Endothelial cell of umbilical vein (primary cell): ENCODE measurements at regions not wholly inside any gene's neighbourhood (a gene's known extent, or its start where the extent isn't known, plus 50 kb on each side); places are given as distances from the start of the nearest gene placed in this dataset.

Experiments
- BruUV-seq: library from RNA; stranded (reverse); fragments of 400-500 nt; replicated peaks from 2 replicates; lab custom pipeline; 2021; lab: Mats Ljungman, UMichigan
- CTCF ChIA-PET: fragments of 300-600, 350-600 bp; sonication (Branson Sonifier 250); formaldehyde crosslinking; loops from one replicate; lab custom pipeline; 2021; ENCODE audit warnings: antibody characterized with exemption, inconsistent platforms; lab: Charles Lee
- POLR2A ChIA-PET: fragments of 300-600, 350-600 bp; sonication (Branson Sonifier 250); formaldehyde crosslinking; loops from one replicate; lab custom pipeline; 2021; ENCODE audit warnings: antibody characterized with exemption, inconsistent platforms; lab: Charles Lee
- DNase-seq: peaks from one replicate; pipeline ENCODE4 v3.0.0-alpha.2; 2011; ENCODE audit warnings: low read depth, low spot score
- FAIRE-seq: peaks from 2 replicates; lab custom pipeline; 2011; peaks lifted over from hg19 to GRCh38; lab: Jason Lieb, UNC
- H2AFZ ChIP-seq: 2 replicates; pipeline ENCODE4 v1.6.0; 2012; ENCODE audit warnings: low read depth, low read length, control low read depth, inconsistent platforms
- H3K27ac ChIP-seq: 2 replicates; pipeline ENCODE4 v1.5.1; 2011; ENCODE audit warnings: low read depth, mild to moderate bottlenecking, control low read depth, low read length, moderate library complexity; ENCODE audit not compliant: insufficient read depth
- H3K27me3 ChIP-seq, 2 experiments: 2 replicates each; pipeline versions ENCODE4 v1.6.0 to v1.6.1; 2011; ENCODE audit warnings: low read length in 2 of 2, mixed read lengths in 1 of 2; ENCODE audit not compliant: control insufficient read depth in 2 of 2, insufficient read depth in 2 of 2
- H3K36me3 ChIP-seq, 2 experiments: 2 replicates in 1 of 2; 3 replicates in 1 of 2; pipeline ENCODE4 v1.5.1; 2011; ENCODE audit warnings: low read length in 2 of 2, mild to moderate bottlenecking in 1 of 2, moderate library complexity in 1 of 2; ENCODE audit not compliant: control insufficient read depth in 2 of 2, insufficient read depth in 2 of 2; ENCODE audit errors: extremely low read depth in 1 of 2
- H3K4me1 ChIP-seq: 3 replicates; pipeline ENCODE4 v1.5.1; 2011; ENCODE audit warnings: mild to moderate bottlenecking, low read length; ENCODE audit not compliant: control insufficient read depth, insufficient read depth; ENCODE audit errors: extremely low read depth
- H3K4me2 ChIP-seq: 2 replicates; pipeline ENCODE4 v1.6.1; 2011; ENCODE audit warnings: low read length, control low read depth, mixed read lengths; ENCODE audit not compliant: insufficient read depth
- H3K4me3 ChIP-seq, 3 experiments: fragments of 200-600 bp in 1 of 3; sonication (generic), shearing (Covaris generic) in 1 of 3; replicated peaks in 1 of 3; 2 replicates each; pipeline ENCODE4 v1.5.1; 2011 to 2016; ENCODE audit warnings: control low read depth in 3 of 3, low read length in 3 of 3, mild to moderate bottlenecking in 2 of 3, inconsistent platforms in 1 of 3, low read depth in 1 of 3, moderate library complexity in 1 of 3; ENCODE audit not compliant: insufficient read depth in 1 of 3
- H3K79me2 ChIP-seq: 2 replicates; pipeline ENCODE4 v1.6.0; 2012; ENCODE audit warnings: low read length, inconsistent platforms; ENCODE audit not compliant: control insufficient read depth, insufficient read depth
- H3K9ac ChIP-seq: replicated peaks from 2 replicates; pipeline ENCODE3; 2011; ENCODE audit warnings: low read length, control low read depth; ENCODE audit not compliant: insufficient read depth; ENCODE audit errors: extremely low read depth
- H3K9me1 ChIP-seq: replicated peaks from 3 replicates; pipeline ENCODE4 v1.6.0; 2011; ENCODE audit warnings: mild to moderate bottlenecking, low read length; ENCODE audit not compliant: control insufficient read depth, insufficient read depth; ENCODE audit errors: extremely low read depth
- H3K9me3 ChIP-seq: replicated peaks from 2 replicates; pipeline ENCODE4 v1.5.1; 2012; ENCODE audit warnings: low read length, inconsistent platforms; ENCODE audit not compliant: control insufficient read depth, insufficient read depth
- H4K20me1 ChIP-seq: replicated peaks from 2 replicates; pipeline ENCODE3; 2011; ENCODE audit warnings: mild to moderate bottlenecking, low read length; ENCODE audit not compliant: control insufficient read depth, insufficient read depth; ENCODE audit errors: extremely low read depth
- CTCF ChIP-seq, 2 donors: IDR thresholded peaks; 1 replicate in 1 of 2; 2 replicates in 1 of 2; pipeline ENCODE4 v1.5.1; 2011; ENCODE audit warnings: low read length in 2 of 2, mild to moderate bottlenecking in 2 of 2, moderate library complexity in 2 of 2, control low read depth in 1 of 2, inconsistent platforms in 1 of 2, low read depth in 1 of 2; ENCODE audit not compliant: insufficient read depth in 1 of 2; ENCODE audit errors: extremely low read depth in 1 of 2
- EZH2 ChIP-seq: IDR thresholded peaks from 2 replicates; pipeline ENCODE4 v1.6.1; 2012; ENCODE audit warnings: borderline replicate concordance, low read depth, mild to moderate bottlenecking, moderate library complexity, low read length, inconsistent platforms; ENCODE audit not compliant: severe bottlenecking
- FOS ChIP-seq: IDR thresholded peaks from 2 replicates; pipeline ENCODE4 v1.6.1; 2011; ENCODE audit warnings: mild to moderate bottlenecking, low read length, moderate library complexity, borderline replicate concordance; ENCODE audit not compliant: insufficient read depth
- GATA2 ChIP-seq: IDR thresholded peaks from 2 replicates; pipeline ENCODE4 v1.7.0; 2011; ENCODE audit warnings: low read depth, mild to moderate bottlenecking, moderate library complexity, mixed read lengths, low read length; ENCODE audit not compliant: insufficient read length, insufficient read depth
- JUN ChIP-seq: IDR thresholded peaks from 2 replicates; pipeline ENCODE4 v1.6.1; 2011; ENCODE audit warnings: borderline replicate concordance, low read depth; ENCODE audit not compliant: insufficient read length, insufficient read depth
- MAX ChIP-seq: IDR thresholded peaks from 2 replicates; pipeline ENCODE4 v1.6.1; 2011; ENCODE audit not compliant: insufficient read depth, insufficient read length
- MYC ChIP-seq: IDR thresholded peaks from one replicate; pipeline ENCODE4 v1.6.1; 2011; ENCODE audit warnings: mild to moderate bottlenecking, low read depth, low read length
- POLR2A ChIP-seq: IDR thresholded peaks from 2 replicates; pipeline ENCODE4 v1.6.1; 2012; ENCODE audit warnings: low read depth, mild to moderate bottlenecking, control low read depth, low read length
- POLR2AphosphoS5 ChIP-seq: IDR thresholded peaks from 2 replicates; pipeline ENCODE4 v1.6.1; 2012; ENCODE audit warnings: low read depth, mild to moderate bottlenecking, control low read depth, low read length, moderate library complexity; ENCODE audit not compliant: insufficient read depth
- dilution Hi-C: fragments of 300-500 bp; cut with MboI; formaldehyde crosslinking; loops from one replicate; pipeline ENCODE4 v1.15.0; 2019; ENCODE audit warnings: low sequenced_read_pairs; ENCODE audit not compliant: extremely low pct_ligation_motif_present
- intact Hi-C: fragments of 100-400 bp; cut with micrococcal nuclease; formaldehyde crosslinking; loops from one replicate; pipeline ENCODE4 v1.10.0; 2022

- dilution Hi-C loops (no loop called here), intact Hi-C loops (loop anchor here (5.0 kb wide), 1 partner anchor 33 kb away; no protein-coding TSS in a partner anchor)
- no peaks in the 10 kb centered on the region for H3K4me1 ChIP-seq
- no peak overlapping the region for H3K4me2 ChIP-seq
- no peak overlapping the region for H3K27ac ChIP-seq
- DNase-seq (no peak), FAIRE-seq (no peak)
- H3K9me1 ChIP-seq: no peaks in the 10 kb centered on the region
- no peaks in the 10 kb centered on the region for H3K27me3 ChIP-seq
- no peaks in the 10 kb centered on the region for H4K20me1 ChIP-seq
- POLR2A ChIA-PET: no interaction called here
- CTCF ChIA-PET: interaction anchor here (1.1 kb wide), 1 partner anchor 28 kb away, joined by 3 read pairs; no protein-coding TSS in a partner anchor
- TF ChIP-seq FOS: no peak
- no peak for TF ChIP-seq JUN
- TF ChIP-seq MYC: no peak
- TF ChIP-seq POLR2A: no peak
- no peak overlapping the region for H3K4me3 ChIP-seq
- no TSS peak for BruUV-seq
- no peak overlapping the region for H3K9ac ChIP-seq
- no peaks in the 10 kb centered on the region for H3K79me2 ChIP-seq
- no peaks in the 10 kb centered on the region for H3K9me3 ChIP-seq
- no peaks in the 10 kb centered on the region for H3K36me3 ChIP-seq
- no peak overlapping the region for H2AFZ ChIP-seq
Measured at GRCh38 chr20:11845340-11845739, 72.4 kb upstream of the BTBD3 start.

DNA sequence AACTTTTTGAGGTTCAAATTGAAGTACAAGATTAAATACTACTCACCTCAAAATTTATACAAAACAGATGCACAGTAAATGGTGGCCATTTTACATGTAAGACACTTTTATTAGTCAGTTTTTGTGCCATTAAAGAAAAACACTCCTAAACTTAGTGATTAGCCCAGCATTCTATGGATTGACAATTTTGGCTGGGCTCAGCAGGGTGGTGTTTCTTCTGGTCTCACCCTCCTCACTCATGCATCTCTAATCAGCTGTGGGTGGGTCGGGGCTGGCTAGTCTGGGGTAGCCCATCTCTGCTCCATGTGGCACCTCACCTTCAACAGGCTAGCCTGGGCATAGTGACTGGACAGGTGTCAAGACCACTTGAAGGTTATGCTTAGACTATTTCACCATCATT, 71.6 kb upstream of the BTBD3 start:
- Histone ChIP-seq H3K9me1 (no peaks in the 10 kb centered on the region), H3K4me2 (no peak overlapping the region), H2AFZ (no peak overlapping the region), H3K36me3 (no peaks in the 10 kb centered on the region), H3K27ac (no peak overlapping the region), H3K27me3 (no peaks in the 10 kb centered on the region), H3K9me3 (no peaks in the 10 kb centered on the region), H3K9ac (no peak overlapping the region), H3K4me1 (no peaks in the 10 kb centered on the region), H4K20me1 (no peaks in the 10 kb centered on the region), H3K4me3 (no peak overlapping the region), H3K79me2 (no peaks in the 10 kb centered on the region)
- intact Hi-C loops (loop anchor here (5.0 kb wide), 1 partner anchor 34 kb away; no protein-coding TSS in a partner anchor), dilution Hi-C loops (no loop called here)
- ChIA-PET CTCF (interaction anchor here (1.1 kb wide), 1 partner anchor 29 kb away, joined by 3 read pairs; no protein-coding TSS in a partner anchor), POLR2A (no interaction called here)
- no peak for TF ChIP-seq GATA2
- no peak for TF ChIP-seq JUN
- no peak for TF ChIP-seq MYC
- no peak for TF ChIP-seq EZH2
- TF ChIP-seq CTCF (IDR thresholded peaks at IDR 0.05; ENCODE audit: extremely low read depth in 1 of 2, insufficient read depth in 1 of 2, low read depth in 1 of 2, low read length in 2 of 2): no peak
- TF ChIP-seq POLR2A: no peak
- no peak for TF ChIP-seq MAX
- no peak for TF ChIP-seq FOS
- no peak for TF ChIP-seq POLR2AphosphoS5
- BruUV-seq: no TSS peak
- DNase-seq (no peak), FAIRE-seq (no peak)
